Central memory CD8-positive, alpha-beta T cell (primary cell): ENCODE measurements at regions not wholly inside any gene's neighbourhood (a gene's known extent, or its start where the extent isn't known, plus 50 kb on each side); places are given as distances from the start of the nearest gene placed in this dataset.
"Not testable (repeated sequence)": the region's sequence is repeated elsewhere in the genome, so short reads cannot be mapped to it uniquely, and the experiment has no call there.

Experiments used
- ATAC-seq: fragments of 150-1000 bp; cut with Tn5 transposase; replicated peaks from 2 replicates; pipeline ENCODE4 v1.10.0; 2022; ENCODE audit warnings: mild to moderate bottlenecking, moderate FRiP score, moderate number of reproducible peaks; ENCODE audit not compliant: poor library complexity, severe bottlenecking; ENCODE audit errors: extremely low read depth
- DNase-seq, 2 donors: peaks; one replicate each; pipeline ENCODE4 v3.0.0; 2021; ENCODE audit warnings: low spot score in 2 of 2
- H3K27ac Mint-ChIP-seq: one replicate; pipeline ENCODE4 v1.8.0; 2022; ENCODE audit warnings: low read depth, mild to moderate bottlenecking, moderate library complexity, mixed read lengths
- H3K27me3 Mint-ChIP-seq: one replicate; pipeline ENCODE4 v1.8.0; 2022; ENCODE audit warnings: mixed read lengths
- H3K36me3 Mint-ChIP-seq: one replicate; pipeline ENCODE4 v1.8.0; 2022; ENCODE audit warnings: mild to moderate bottlenecking, moderate library complexity, mixed read lengths; ENCODE audit not compliant: insufficient read depth
- H3K4me1 Mint-ChIP-seq: one replicate; pipeline ENCODE4 v1.8.0; 2022; ENCODE audit warnings: mixed read lengths
- H3K4me3 Mint-ChIP-seq: one replicate; pipeline ENCODE4 v1.8.0; 2022; ENCODE audit warnings: mild to moderate bottlenecking, moderate library complexity, mixed read lengths
- H3K9me3 Mint-ChIP-seq: one replicate; pipeline ENCODE4 v1.8.0; 2022; ENCODE audit warnings: mixed read lengths

GRCh38 chr2:590214-591175, 86.7 kb downstream of the TMEM18 start:
- Mint-ChIP-seq H3K4me1 (peaks cover 3% of the 10 kb centered on the region), H3K27me3 (peaks cover 32% of the 10 kb centered on the region), H3K9me3 (no peaks in the 10 kb centered on the region), H3K36me3 (no peaks in the 10 kb centered on the region), H3K27ac (no peak overlapping the region), H3K4me3 (no peak overlapping the region)
- DNase-seq (no peak), ATAC-seq (no peak)

- H3K27me3 Mint-ChIP-seq: peaks cover 32% of the 10 kb centered on the region
- ATAC-seq: no peak
- H3K4me3 Mint-ChIP-seq: no peak overlapping the region
- H3K36me3 Mint-ChIP-seq: peaks cover 1% of the 10 kb centered on the region
- H3K27ac Mint-ChIP-seq: no peak overlapping the region
- DNase-seq: no peak
- H3K4me1 Mint-ChIP-seq: peaks cover 12% of the 10 kb centered on the region
- no peaks in the 10 kb centered on the region for H3K9me3 Mint-ChIP-seq
Observed at GRCh38 chr2:589281-590130, 87.7 kb downstream of the TMEM18 start.

GRCh38 chr2:588074-588645, 89.0 kb downstream of the TMEM18 start:
- ATAC-seq (no peak), DNase-seq (no peak)
- Mint-ChIP-seq H3K9me3 (no peaks in the 10 kb centered on the region), H3K27me3 (peaks cover 23% of the 10 kb centered on the region), H3K36me3 (peaks cover 1% of the 10 kb centered on the region), H3K27ac (no peak overlapping the region), H3K4me1 (peaks cover 13% of the 10 kb centered on the region), H3K4me3 (no peak overlapping the region)

- Mint-ChIP-seq H3K27me3 (peaks cover 23% of the 10 kb centered on the region), H3K27ac (no peak overlapping the region), H3K36me3 (peaks cover 1% of the 10 kb centered on the region), H3K9me3 (no peaks in the 10 kb centered on the region), H3K4me1 (peaks cover 13% of the 10 kb centered on the region), H3K4me3 (no peak overlapping the region)
- no peak for DNase-seq
- ATAC-seq: no peak
Observed at GRCh38 chr2:587087-587960, 89.9 kb downstream of the TMEM18 start.

GRCh38 chr2:586641-587076, 90.5 kb downstream of the TMEM18 start:
- peaks cover 13% of the 10 kb centered on the region for H3K4me1 Mint-ChIP-seq
- peaks cover 1% of the 10 kb centered on the region for H3K36me3 Mint-ChIP-seq
- H3K27me3 Mint-ChIP-seq: peaks cover 23% of the 10 kb centered on the region
- H3K27ac Mint-ChIP-seq: no peak overlapping the region
- no peak overlapping the region for H3K4me3 Mint-ChIP-seq
- ATAC-seq (no peak), DNase-seq (no peak)
- H3K9me3 Mint-ChIP-seq: no peaks in the 10 kb centered on the region

GRCh38 chr2:584863-585823, 92.1 kb downstream of the TMEM18 start:
- Mint-ChIP-seq H3K27ac (peak overlapping the region; percentile 16), H3K36me3 (peaks cover 1% of the 10 kb centered on the region), H3K4me1 (peaks cover 13% of the 10 kb centered on the region), H3K27me3 (peaks cover 16% of the 10 kb centered on the region), H3K4me3 (peak overlapping the region; percentile 68), H3K9me3 (no peaks in the 10 kb centered on the region)
- ATAC-seq: peak; percentile 80
- no peak for DNase-seq

GRCh38 chr2:583666-584065, 93.5 kb downstream of the TMEM18 start:
- no peak for ATAC-seq
- H3K36me3 Mint-ChIP-seq: peaks cover 1% of the 10 kb centered on the region

GRCh38 chr2:582792-583528, 94.2 kb downstream of the TMEM18 start:
- ATAC-seq: no peak
- Mint-ChIP-seq H3K27me3 (peaks cover 14% of the 10 kb centered on the region), H3K27ac (no peak overlapping the region), H3K36me3 (peaks cover 1% of the 10 kb centered on the region), H3K4me1 (peaks cover 13% of the 10 kb centered on the region), H3K9me3 (peaks cover 4% of the 10 kb centered on the region), H3K4me3 (no peak overlapping the region)
- DNase-seq: no peak

More at GRCh38 chr2:583666-584065, 93.5 kb downstream of the TMEM18 start:
- H3K4me1 Mint-ChIP-seq: peaks cover 13% of the 10 kb centered on the region
- no peaks in the 10 kb centered on the region for H3K9me3 Mint-ChIP-seq
- DNase-seq: no peak
- no peak overlapping the region for H3K27ac Mint-ChIP-seq
- peaks cover 18% of the 10 kb centered on the region for H3K27me3 Mint-ChIP-seq
- no peak overlapping the region for H3K4me3 Mint-ChIP-seq

- H3K9me3 Mint-ChIP-seq, H3K36me3 Mint-ChIP-seq, ATAC-seq, DNase-seq, H3K4me3 Mint-ChIP-seq, H3K27ac Mint-ChIP-seq: not testable (repeated sequence)
- H3K4me1 Mint-ChIP-seq: peaks cover 13% of the 10 kb centered on the region
- peaks cover 14% of the 10 kb centered on the region for H3K27me3 Mint-ChIP-seq
Observed at GRCh38 chr2:582289-582688, 94.9 kb downstream of the TMEM18 start.

- no peak for ATAC-seq
- Mint-ChIP-seq H3K4me1 (peaks cover 5% of the 10 kb centered on the region), H3K9me3 (peaks cover 5% of the 10 kb centered on the region), H3K36me3 (no peaks in the 10 kb centered on the region), H3K27ac (no peak overlapping the region), H3K27me3 (peaks cover 14% of the 10 kb centered on the region), H3K4me3 (no peak overlapping the region)
- no peak for DNase-seq
Observed at GRCh38 chr2:579961-580360, 97.2 kb downstream of the TMEM18 start.
